ENCODE measurements at regions not wholly inside any gene's neighbourhood (a gene's known extent, or its start where the extent isn't known, plus 50 kb on each side); places are given as distances from the start of the nearest gene placed in this dataset.

GRCh38 chr6:115396112-115396906 lies 664.4 kb downstream of the FRK start:
- H2AFZ ChIP-seq (ENCODE audit: low read length, unreplicated experiment) = no peak overlapping the region
- H3K27me3 ChIP-seq (ENCODE audit: insufficient read depth, low read length) = no peaks in the 10 kb centered on the region

GRCh38 chr6:115393821-115394220 lies 666.9 kb downstream of the FRK start:
- Histone ChIP-seq H3K79me2 (ENCODE audit: control insufficient read depth, insufficient read depth, low read length, unreplicated experiment) (no peaks in the 10 kb centered on the region), H3K27me3 (ENCODE audit: insufficient read depth, low read length) (no peaks in the 10 kb centered on the region), H3K4me1 (ENCODE audit: control insufficient read depth, insufficient read depth, low read length, unreplicated experiment) (no peaks in the 10 kb centered on the region), H3K4me3 (ENCODE audit: low read depth, low read length) (no peak overlapping the region), H3K36me3 (ENCODE audit: insufficient read depth, low read length) (no peaks in the 10 kb centered on the region), H3K27ac (ENCODE audit: low read depth, low read length) (no peak overlapping the region), H2AFZ (ENCODE audit: low read length, unreplicated experiment) (no peak overlapping the region)

More at GRCh38 chr6:115396112-115396906, 664.4 kb downstream of the FRK start:
- no peaks in the 10 kb centered on the region for H3K36me3 ChIP-seq (ENCODE audit: insufficient read depth, low read length)
- H3K79me2 ChIP-seq (ENCODE audit: control insufficient read depth, insufficient read depth, low read length, unreplicated experiment) = no peaks in the 10 kb centered on the region
- no peak overlapping the region for H3K4me3 ChIP-seq (ENCODE audit: low read depth, low read length)
- no peaks in the 10 kb centered on the region for H3K4me1 ChIP-seq (ENCODE audit: control insufficient read depth, insufficient read depth, low read length, unreplicated experiment)
- no peak overlapping the region for H3K27ac ChIP-seq (ENCODE audit: low read depth, low read length)

GRCh38 chr6:115370202-115370601 lies 690.5 kb downstream of the FRK start:
- Histone ChIP-seq H3K4me1 (ENCODE audit: control insufficient read depth, insufficient read depth, low read length, unreplicated experiment) (no peaks in the 10 kb centered on the region), H2AFZ (ENCODE audit: low read length, unreplicated experiment) (no peak overlapping the region), H3K79me2 (ENCODE audit: control insufficient read depth, insufficient read depth, low read length, unreplicated experiment) (no peaks in the 10 kb centered on the region), H3K27me3 (ENCODE audit: insufficient read depth, low read length) (no peaks in the 10 kb centered on the region), H3K36me3 (ENCODE audit: insufficient read depth, low read length) (no peaks in the 10 kb centered on the region), H3K27ac (ENCODE audit: low read depth, low read length) (no peak overlapping the region), H3K4me3 (ENCODE audit: low read depth, low read length) (no peak overlapping the region)

- H3K79me2 ChIP-seq (ENCODE audit: control insufficient read depth, insufficient read depth, low read length, unreplicated experiment) = no peaks in the 10 kb centered on the region
- no peak overlapping the region for H3K27ac ChIP-seq (ENCODE audit: low read depth, low read length)
- no peak overlapping the region for H2AFZ ChIP-seq (ENCODE audit: low read length, unreplicated experiment)
- no peaks in the 10 kb centered on the region for H3K36me3 ChIP-seq (ENCODE audit: insufficient read depth, low read length)
- no peak overlapping the region for H3K4me3 ChIP-seq (ENCODE audit: low read depth, low read length)
- H3K4me1 ChIP-seq (ENCODE audit: control insufficient read depth, insufficient read depth, low read length, unreplicated experiment) = no peaks in the 10 kb centered on the region
- no peaks in the 10 kb centered on the region for H3K27me3 ChIP-seq (ENCODE audit: insufficient read depth, low read length)
Measured at GRCh38 chr6:115365783-115366182, 694.9 kb downstream of the FRK start.

- Histone ChIP-seq H3K4me3 (ENCODE audit: low read depth, low read length) (no peak overlapping the region), H2AFZ (ENCODE audit: low read length, unreplicated experiment) (no peak overlapping the region), H3K27me3 (ENCODE audit: insufficient read depth, low read length) (no peaks in the 10 kb centered on the region), H3K36me3 (ENCODE audit: insufficient read depth, low read length) (no peaks in the 10 kb centered on the region), H3K4me1 (ENCODE audit: control insufficient read depth, insufficient read depth, low read length, unreplicated experiment) (no peaks in the 10 kb centered on the region), H3K27ac (ENCODE audit: low read depth, low read length) (no peak overlapping the region), H3K79me2 (ENCODE audit: control insufficient read depth, insufficient read depth, low read length, unreplicated experiment) (no peaks in the 10 kb centered on the region)
Measured at GRCh38 chr6:115363379-115363778, 697.3 kb downstream of the FRK start.

GRCh38 chr6:115362234-115362633 lies 698.5 kb downstream of the FRK start:
- H3K4me3 ChIP-seq (ENCODE audit: low read depth, low read length) = no peak overlapping the region
- H3K27me3 ChIP-seq (ENCODE audit: insufficient read depth, low read length) = no peaks in the 10 kb centered on the region
- H3K27ac ChIP-seq (ENCODE audit: low read depth, low read length) = no peak overlapping the region
- no peaks in the 10 kb centered on the region for H3K79me2 ChIP-seq (ENCODE audit: control insufficient read depth, insufficient read depth, low read length, unreplicated experiment)
- no peaks in the 10 kb centered on the region for H3K36me3 ChIP-seq (ENCODE audit: insufficient read depth, low read length)
- H2AFZ ChIP-seq (ENCODE audit: low read length, unreplicated experiment) = no peak overlapping the region
- H3K4me1 ChIP-seq (ENCODE audit: control insufficient read depth, insufficient read depth, low read length, unreplicated experiment) = no peaks in the 10 kb centered on the region

- no peaks in the 10 kb centered on the region for H3K79me2 ChIP-seq (ENCODE audit: control insufficient read depth, insufficient read depth, low read length, unreplicated experiment)
- H3K4me3 ChIP-seq (ENCODE audit: low read depth, low read length) = no peak overlapping the region
- H2AFZ ChIP-seq (ENCODE audit: low read length, unreplicated experiment) = no peak overlapping the region
- no peak overlapping the region for H3K27ac ChIP-seq (ENCODE audit: low read depth, low read length)
- H3K27me3 ChIP-seq (ENCODE audit: insufficient read depth, low read length) = no peaks in the 10 kb centered on the region
- no peaks in the 10 kb centered on the region for H3K4me1 ChIP-seq (ENCODE audit: control insufficient read depth, insufficient read depth, low read length, unreplicated experiment)
- H3K36me3 ChIP-seq (ENCODE audit: insufficient read depth, low read length) = no peaks in the 10 kb centered on the region
Measured at GRCh38 chr6:115360602-115361325, 699.9 kb downstream of the FRK start.

GRCh38 chr6:115358616-115359015 lies 702.1 kb downstream of the FRK start:
- Histone ChIP-seq H2AFZ (ENCODE audit: low read length, unreplicated experiment) (no peak overlapping the region), H3K4me1 (ENCODE audit: control insufficient read depth, insufficient read depth, low read length, unreplicated experiment) (no peaks in the 10 kb centered on the region)

GRCh38 chr6:115356371-115356770 lies 704.3 kb downstream of the FRK start:
- Histone ChIP-seq H3K4me1 (ENCODE audit: control insufficient read depth, insufficient read depth, low read length, unreplicated experiment) (no peaks in the 10 kb centered on the region), H3K36me3 (ENCODE audit: insufficient read depth, low read length) (no peaks in the 10 kb centered on the region), H3K79me2 (ENCODE audit: control insufficient read depth, insufficient read depth, low read length, unreplicated experiment) (no peaks in the 10 kb centered on the region), H2AFZ (ENCODE audit: low read length, unreplicated experiment) (no peak overlapping the region), H3K4me3 (ENCODE audit: low read depth, low read length) (no peak overlapping the region), H3K27ac (ENCODE audit: low read depth, low read length) (no peak overlapping the region), H3K27me3 (ENCODE audit: insufficient read depth, low read length) (no peaks in the 10 kb centered on the region)

More at GRCh38 chr6:115358616-115359015, 702.1 kb downstream of the FRK start:
- Histone ChIP-seq H3K4me3 (ENCODE audit: low read depth, low read length) (no peak overlapping the region), H3K79me2 (ENCODE audit: control insufficient read depth, insufficient read depth, low read length, unreplicated experiment) (no peaks in the 10 kb centered on the region), H3K27ac (ENCODE audit: low read depth, low read length) (no peak overlapping the region), H3K27me3 (ENCODE audit: insufficient read depth, low read length) (no peaks in the 10 kb centered on the region), H3K36me3 (ENCODE audit: insufficient read depth, low read length) (no peaks in the 10 kb centered on the region)

GRCh38 chr6:115323001-115323400 lies 737.7 kb downstream of the FRK start:
- H3K79me2 ChIP-seq (ENCODE audit: control insufficient read depth, insufficient read depth, low read length, unreplicated experiment) = no peaks in the 10 kb centered on the region
- no peaks in the 10 kb centered on the region for H3K27me3 ChIP-seq (ENCODE audit: insufficient read depth, low read length)
- no peak overlapping the region for H3K4me3 ChIP-seq (ENCODE audit: low read depth, low read length)
- H3K4me1 ChIP-seq (ENCODE audit: control insufficient read depth, insufficient read depth, low read length, unreplicated experiment) = no peaks in the 10 kb centered on the region
- no peak overlapping the region for H3K27ac ChIP-seq (ENCODE audit: low read depth, low read length)
- H3K36me3 ChIP-seq (ENCODE audit: insufficient read depth, low read length) = no peaks in the 10 kb centered on the region
- no peak overlapping the region for H2AFZ ChIP-seq (ENCODE audit: low read length, unreplicated experiment)

- no peaks in the 10 kb centered on the region for H3K79me2 ChIP-seq (ENCODE audit: control insufficient read depth, insufficient read depth, low read length, unreplicated experiment)
- no peaks in the 10 kb centered on the region for H3K4me1 ChIP-seq (ENCODE audit: control insufficient read depth, insufficient read depth, low read length, unreplicated experiment)
- H3K4me3 ChIP-seq (ENCODE audit: low read depth, low read length) = no peak overlapping the region
- H3K36me3 ChIP-seq (ENCODE audit: insufficient read depth, low read length) = no peaks in the 10 kb centered on the region
- no peaks in the 10 kb centered on the region for H3K27me3 ChIP-seq (ENCODE audit: insufficient read depth, low read length)
- H2AFZ ChIP-seq (ENCODE audit: low read length, unreplicated experiment) = no peak overlapping the region
- no peak overlapping the region for H3K27ac ChIP-seq (ENCODE audit: low read depth, low read length)
Measured at GRCh38 chr6:115319823-115320222, 740.9 kb downstream of the FRK start.

All from ACC112 (cell line).